Activated CD8-positive, alpha-beta T cell treated with anti-CD3 and anti-CD28 coated beads for 36 hours (primary cell): ENCODE measurements at regions not wholly inside any gene's neighbourhood (a gene's known extent, or its start where the extent isn't known, plus 50 kb on each side); places are given as distances from the start of the nearest gene placed in this dataset.

Experiments
- ATAC-seq: fragments of 200-7000 bp; cut with Tn5 transposase; one replicate; pipeline ENCODE4 v1.10.0; 2021; ENCODE audit warnings: mild to moderate bottlenecking, moderate library complexity
- CTCF ChIA-PET: fragments of 350-600 bp; sonication (Branson Sonifier 250); formaldehyde crosslinking; loops from one replicate; lab custom pipeline; 2021; ENCODE audit warnings: antibody characterized with exemption; lab: Charles Lee
- POLR2A ChIA-PET: fragments of 350-600 bp; sonication (Branson Sonifier 250); formaldehyde crosslinking; loops from one replicate; lab custom pipeline; 2021; ENCODE audit warnings: antibody characterized with exemption; lab: Charles Lee
- DNase-seq: peaks from one replicate; pipeline ENCODE4 v3.0.0-alpha.2; 2020
- H3K27ac Mint-ChIP-seq: one replicate; pipeline ENCODE4 v1.8.0; 2021; ENCODE audit warnings: mild to moderate bottlenecking, mixed read lengths
- H3K27me3 Mint-ChIP-seq: one replicate; pipeline ENCODE4 v1.8.0; 2021; ENCODE audit warnings: mixed read lengths
- H3K36me3 Mint-ChIP-seq: one replicate; pipeline ENCODE4 v1.8.0; 2021; ENCODE audit warnings: low read depth, mixed read lengths
- H3K4me1 Mint-ChIP-seq: one replicate; pipeline ENCODE4 v1.8.0; 2021; ENCODE audit warnings: low read depth, mixed read lengths
- H3K4me3 Mint-ChIP-seq: one replicate; pipeline ENCODE4 v1.8.0; 2021; ENCODE audit warnings: mild to moderate bottlenecking, moderate library complexity, mixed read lengths
- H3K9me3 Mint-ChIP-seq: one replicate; pipeline ENCODE4 v1.8.0; 2021; ENCODE audit warnings: mixed read lengths
- intact Hi-C: fragments of 100-400 bp; cut with micrococcal nuclease; formaldehyde crosslinking; loops from one replicate; pipeline ENCODE4 v1.10.0; 2022
- TF ChIP-seq, protein P1 (sequence below): fragments of 200-600 bp; IDR thresholded peaks from one replicate; pipeline ENCODE4 v1.8.0; 2022; ENCODE audit warnings: antibody characterized with exemption, mild to moderate bottlenecking

DNA sequence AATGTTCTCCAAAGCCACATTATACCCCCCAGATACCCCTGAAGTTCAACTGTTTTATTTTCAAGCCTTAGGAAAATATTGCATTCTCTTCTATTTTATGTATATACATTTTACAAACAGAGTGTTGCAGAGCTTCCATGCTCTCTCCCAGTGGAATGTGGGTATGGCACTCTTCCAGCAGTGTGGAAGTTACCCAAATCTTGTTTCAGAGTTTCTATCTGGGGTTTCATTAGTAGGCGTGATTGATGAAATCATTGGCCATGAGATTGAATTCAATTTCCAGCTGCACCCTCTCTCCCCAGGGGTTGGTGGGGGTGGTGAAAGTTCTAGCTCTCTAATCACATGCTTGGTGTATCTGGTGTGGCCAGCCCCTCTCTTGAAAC, 350.4 kb downstream of the RPS24 start:
- Mint-ChIP-seq H3K4me3 (no peak overlapping the region), H3K9me3 (no peaks in the 10 kb centered on the region), H3K36me3 (no peaks in the 10 kb centered on the region), H3K27me3 (peaks cover 2% of the 10 kb centered on the region), H3K27ac (no peak overlapping the region), H3K4me1 (no peaks in the 10 kb centered on the region)
- intact Hi-C loops = no loop called here
- no peak for DNase-seq
- ChIA-PET CTCF (no interaction called here), POLR2A (no interaction called here)
- TF ChIP-seq, protein P1, sequence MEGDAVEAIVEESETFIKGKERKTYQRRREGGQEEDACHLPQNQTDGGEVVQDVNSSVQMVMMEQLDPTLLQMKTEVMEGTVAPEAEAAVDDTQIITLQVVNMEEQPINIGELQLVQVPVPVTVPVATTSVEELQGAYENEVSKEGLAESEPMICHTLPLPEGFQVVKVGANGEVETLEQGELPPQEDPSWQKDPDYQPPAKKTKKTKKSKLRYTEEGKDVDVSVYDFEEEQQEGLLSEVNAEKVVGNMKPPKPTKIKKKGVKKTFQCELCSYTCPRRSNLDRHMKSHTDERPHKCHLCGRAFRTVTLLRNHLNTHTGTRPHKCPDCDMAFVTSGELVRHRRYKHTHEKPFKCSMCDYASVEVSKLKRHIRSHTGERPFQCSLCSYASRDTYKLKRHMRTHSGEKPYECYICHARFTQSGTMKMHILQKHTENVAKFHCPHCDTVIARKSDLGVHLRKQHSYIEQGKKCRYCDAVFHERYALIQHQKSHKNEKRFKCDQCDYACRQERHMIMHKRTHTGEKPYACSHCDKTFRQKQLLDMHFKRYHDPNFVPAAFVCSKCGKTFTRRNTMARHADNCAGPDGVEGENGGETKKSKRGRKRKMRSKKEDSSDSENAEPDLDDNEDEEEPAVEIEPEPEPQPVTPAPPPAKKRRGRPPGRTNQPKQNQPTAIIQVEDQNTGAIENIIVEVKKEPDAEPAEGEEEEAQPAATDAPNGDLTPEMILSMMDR = no peak
- no peak for ATAC-seq

GRCh38 chr10:78385599-78385998, 351.9 kb downstream of the RPS24 start:
- no peaks in the 10 kb centered on the region for H3K36me3 Mint-ChIP-seq
- no peak for DNase-seq

DNA sequence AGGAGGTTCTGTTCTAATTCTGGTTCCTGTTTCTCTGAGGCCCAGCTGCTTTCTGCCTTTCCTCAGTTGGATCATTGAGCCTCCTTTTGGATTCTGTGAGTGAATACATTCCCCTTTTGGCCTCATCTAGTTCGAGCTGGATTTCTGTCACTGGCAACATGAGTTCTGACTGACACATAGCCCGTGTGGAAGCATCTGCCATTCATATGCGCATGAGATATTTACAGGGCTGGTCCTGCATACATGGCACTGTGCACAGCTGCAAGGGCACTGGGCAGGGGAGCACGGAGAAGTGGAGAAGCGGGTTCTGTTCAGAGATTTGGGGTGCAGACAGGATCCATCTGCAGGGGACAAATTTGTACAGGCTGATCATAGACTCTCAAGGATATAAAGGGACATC, 352.8 kb downstream of the RPS24 start:
- DNase-seq (no peak), ATAC-seq (no peak)
- POLR2A ChIA-PET = no interaction called here
- Mint-ChIP-seq H3K36me3 (no peaks in the 10 kb centered on the region), H3K9me3 (no peaks in the 10 kb centered on the region), H3K4me3 (no peak overlapping the region), H3K27ac (no peak overlapping the region), H3K4me1 (no peaks in the 10 kb centered on the region), H3K27me3 (peaks cover 3% of the 10 kb centered on the region)
- intact Hi-C loops = no loop called here
- CTCF ChIA-PET = no interaction called here
- TF ChIP-seq, protein P1 = no peak

More at GRCh38 chr10:78385599-78385998, 351.9 kb downstream of the RPS24 start:
- no peak for ATAC-seq
- peaks cover 3% of the 10 kb centered on the region for H3K27me3 Mint-ChIP-seq
- H3K4me1 Mint-ChIP-seq = no peaks in the 10 kb centered on the region
- POLR2A ChIA-PET = no interaction called here
- no peak overlapping the region for H3K27ac Mint-ChIP-seq
- CTCF ChIA-PET = no interaction called here
- intact Hi-C loops = no loop called here
- H3K4me3 Mint-ChIP-seq = no peak overlapping the region
- no peaks in the 10 kb centered on the region for H3K9me3 Mint-ChIP-seq
- TF ChIP-seq, protein P1 = no peak

DNA sequence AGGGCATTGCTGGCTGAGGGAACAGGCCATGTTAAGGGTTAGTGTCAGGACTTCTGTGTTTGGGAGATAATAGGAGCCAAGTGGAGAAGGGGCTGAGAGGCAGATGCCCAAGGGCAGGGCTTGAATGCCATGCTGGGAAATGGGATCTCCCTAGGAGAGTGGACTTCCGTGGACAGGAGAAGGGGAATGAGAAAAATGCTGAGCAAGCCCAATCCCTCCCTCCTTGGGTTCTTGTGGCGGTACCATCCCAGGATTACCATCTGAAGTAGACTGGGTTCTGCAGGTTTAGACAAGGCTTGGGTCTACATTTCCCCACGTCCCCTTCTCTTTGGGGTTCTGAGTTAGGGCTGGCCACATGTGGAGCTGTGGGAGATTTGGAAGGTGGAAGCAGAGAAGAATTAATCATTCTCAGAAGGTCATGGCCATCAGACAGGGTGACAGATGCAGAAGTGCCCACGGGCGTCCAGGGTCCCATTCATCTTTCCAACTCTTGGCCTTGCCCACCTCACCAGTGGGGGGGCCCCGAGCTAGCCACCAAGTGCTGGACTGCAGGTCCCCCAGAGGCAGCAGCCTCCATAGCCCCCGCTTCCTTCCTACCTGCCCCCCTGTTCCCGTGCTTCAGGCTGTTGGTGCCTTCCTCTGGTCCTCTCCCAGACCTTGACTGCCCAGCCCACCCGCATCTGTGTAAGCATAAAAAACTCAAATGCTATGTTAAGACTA, 354.8 kb downstream of the RPS24 start:
- ChIA-PET CTCF (no interaction called here), POLR2A (interaction anchor here (1.1 kb wide), 1 partner anchor 24 kb away, joined by 3 read pairs; no protein-coding TSS in a partner anchor)
- ATAC-seq = no peak
- no peak overlapping the region for H3K4me3 Mint-ChIP-seq
- intact Hi-C loops = no loop called here
- no peaks in the 10 kb centered on the region for H3K36me3 Mint-ChIP-seq
- no peaks in the 10 kb centered on the region for H3K4me1 Mint-ChIP-seq
- no peak overlapping the region for H3K27ac Mint-ChIP-seq
- no peak for DNase-seq
- TF ChIP-seq, protein P1 = no peak
- H3K27me3 Mint-ChIP-seq = peaks cover 1% of the 10 kb centered on the region
- H3K9me3 Mint-ChIP-seq = no peaks in the 10 kb centered on the region

GRCh38 chr10:78389419-78389818, 355.8 kb downstream of the RPS24 start:
- POLR2A ChIA-PET = interaction anchor here (1.1 kb wide), 1 partner anchor 24 kb away, joined by 3 read pairs; no protein-coding TSS in a partner anchor
- ATAC-seq = no peak
- intact Hi-C loops = no loop called here
- no peaks in the 10 kb centered on the region for H3K4me1 Mint-ChIP-seq
- peaks cover 1% of the 10 kb centered on the region for H3K27me3 Mint-ChIP-seq
- H3K4me3 Mint-ChIP-seq = no peak overlapping the region
- no peak for DNase-seq
- H3K9me3 Mint-ChIP-seq = no peaks in the 10 kb centered on the region
- TF ChIP-seq, protein P1 = no peak
- no peak overlapping the region for H3K27ac Mint-ChIP-seq
- CTCF ChIA-PET = no interaction called here
- H3K36me3 Mint-ChIP-seq = no peaks in the 10 kb centered on the region
